Mesenteric fat pad (tissue), 1 donor: ENCODE measurements at regions not wholly inside any gene's neighbourhood (a gene's known extent, or its start where the extent isn't known, plus 50 kb on each side); places are given as distances from the start of the nearest gene placed in this dataset.
"Not testable (repeated sequence)": the region's sequence is repeated elsewhere in the genome, so short reads cannot be mapped to it uniquely, and the experiment has no call there.

Experiments
- DNase-seq: peaks from one replicate; pipeline ENCODE4 v3.0.0-alpha.2; 2020; ENCODE audit warnings: low spot score
- donor health status: DM: yes; HTN: yes; CAD: no.

DNA sequence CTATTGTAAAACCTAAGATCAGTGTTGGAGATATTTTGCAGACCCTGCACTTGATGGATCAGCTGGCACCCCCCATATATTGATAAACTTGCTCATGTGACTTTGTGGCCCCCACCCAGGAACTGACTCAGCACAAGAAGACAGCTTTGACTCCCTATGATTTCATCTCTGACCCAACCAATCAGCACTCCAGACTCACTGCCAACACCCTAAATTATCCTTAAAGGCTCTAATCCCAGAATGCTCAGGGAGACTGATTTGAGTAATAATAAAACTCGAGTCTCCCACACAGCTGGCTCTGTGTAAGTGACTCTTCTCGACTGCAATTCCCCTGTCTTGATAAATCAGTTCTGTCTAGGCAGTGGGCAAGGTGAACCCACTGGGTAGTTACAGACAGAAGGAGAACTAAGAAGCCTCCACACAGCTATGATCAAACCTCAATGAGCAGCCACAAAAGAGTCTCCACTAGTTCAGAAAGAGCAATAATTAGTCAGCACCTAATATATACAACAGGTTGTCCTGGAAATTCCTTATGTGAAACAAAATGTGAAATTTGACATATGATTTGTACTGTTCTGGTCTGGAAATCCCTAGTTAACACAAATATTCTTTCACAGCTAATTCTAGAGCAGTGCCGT is 52.2 kb downstream of the ACTL7B start:
- no peak for DNase-seq

DNA sequence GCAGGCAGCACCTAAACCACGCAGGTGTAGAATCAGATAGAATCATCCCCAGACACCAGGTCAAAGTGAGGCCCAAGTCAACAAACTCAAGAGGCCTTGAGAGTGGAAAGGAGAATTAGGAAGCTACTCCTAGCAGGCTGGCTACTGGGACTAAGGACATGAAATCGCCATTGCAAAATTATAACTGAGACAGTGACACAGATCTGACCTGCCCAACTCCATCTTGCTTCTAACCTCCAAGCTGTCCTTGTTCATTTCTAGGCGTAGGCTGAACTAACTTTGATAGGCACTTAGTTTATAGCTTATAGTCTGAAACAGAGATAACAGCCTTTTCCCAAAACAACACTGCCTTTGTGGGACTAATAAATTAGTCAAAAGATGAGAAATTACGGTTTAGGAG is 52.8 kb downstream of the ACTL7B start:
- no peak for DNase-seq

DNA sequence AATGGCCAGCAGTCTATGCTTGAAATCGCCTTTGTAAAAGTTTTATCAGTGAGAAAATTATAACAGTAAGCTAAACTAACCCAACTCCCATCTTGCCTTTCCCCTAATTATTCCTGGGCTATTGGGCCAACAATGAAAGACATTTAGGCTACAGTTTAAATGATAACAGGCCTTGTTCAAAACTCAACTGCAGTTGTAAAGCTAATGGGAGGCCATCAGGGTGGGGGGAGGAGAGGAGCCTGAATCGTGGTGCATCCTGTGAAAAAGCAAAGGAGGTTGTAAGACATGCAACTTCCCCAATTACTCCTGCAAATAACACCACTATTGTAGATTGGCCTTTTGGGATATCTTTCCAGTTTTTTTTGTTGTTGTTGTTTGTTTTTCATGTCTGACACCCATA is 53.8 kb downstream of the ACTL7B start:
- DNase-seq, result no peak

DNA sequence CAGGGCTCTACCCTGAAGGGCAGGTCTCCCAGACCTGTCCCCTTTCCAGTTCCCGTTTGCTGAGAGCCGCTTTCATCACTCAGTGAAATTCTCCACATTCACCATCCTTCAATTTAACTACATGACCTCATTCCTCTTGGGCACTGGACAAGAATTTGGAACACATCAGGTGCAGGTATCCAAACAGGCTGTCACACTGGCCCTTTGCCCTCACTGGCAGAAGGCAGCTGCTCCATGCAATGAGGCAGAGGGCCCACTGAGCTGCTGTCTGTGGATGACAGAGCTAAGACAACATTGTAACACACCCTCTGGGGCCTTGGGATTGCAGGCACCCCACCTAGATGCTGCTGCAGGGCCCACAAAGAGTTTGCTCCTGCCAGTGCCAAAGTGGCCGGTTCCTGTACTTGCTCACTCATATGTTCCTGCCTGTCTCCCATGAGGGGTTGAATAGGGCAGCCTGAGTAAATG is 55.1 kb downstream of the ACTL7B start:
- no peak for DNase-seq

DNA sequence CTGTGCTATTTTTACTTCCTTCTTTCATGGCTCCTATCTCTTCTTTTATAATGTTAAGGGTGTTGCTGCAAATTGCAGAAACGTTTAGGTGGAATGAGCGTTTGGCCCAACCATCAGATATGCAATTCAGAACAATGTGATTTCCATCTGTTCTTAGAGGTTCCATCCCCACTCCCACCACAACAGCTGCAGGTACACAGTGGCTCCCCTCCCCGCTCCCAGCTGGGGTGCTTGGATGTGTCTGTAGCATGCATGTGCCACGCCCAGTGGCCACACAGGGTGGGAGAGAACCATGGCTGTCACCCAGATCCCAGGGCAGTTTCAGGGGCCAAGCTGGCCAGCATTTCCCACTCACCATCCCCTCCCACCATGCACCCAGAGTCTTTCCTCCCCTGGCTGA is 62.2 kb downstream of the ACTL7B start:
- DNase-seq, result no peak

DNA sequence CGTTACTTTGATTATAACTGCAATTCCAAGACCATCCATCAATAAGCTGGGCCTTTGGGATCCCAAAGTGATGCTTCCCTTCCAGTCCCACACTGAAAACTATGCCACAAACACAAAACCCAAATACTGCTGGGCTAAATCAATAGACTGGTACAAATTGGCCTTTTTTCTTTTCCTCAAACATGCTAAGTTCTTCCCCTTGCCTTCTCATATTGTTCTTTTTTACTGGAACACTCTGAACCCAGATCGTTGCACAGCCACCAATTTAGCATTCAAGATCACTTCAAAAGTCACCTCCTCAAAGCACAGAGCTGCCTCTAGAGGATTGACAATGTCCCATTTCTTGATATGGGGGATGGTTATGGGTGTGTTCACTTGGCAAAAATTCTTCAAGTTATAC is 66.0 kb downstream of the ACTL7B start:
- no peak for DNase-seq

DNA sequence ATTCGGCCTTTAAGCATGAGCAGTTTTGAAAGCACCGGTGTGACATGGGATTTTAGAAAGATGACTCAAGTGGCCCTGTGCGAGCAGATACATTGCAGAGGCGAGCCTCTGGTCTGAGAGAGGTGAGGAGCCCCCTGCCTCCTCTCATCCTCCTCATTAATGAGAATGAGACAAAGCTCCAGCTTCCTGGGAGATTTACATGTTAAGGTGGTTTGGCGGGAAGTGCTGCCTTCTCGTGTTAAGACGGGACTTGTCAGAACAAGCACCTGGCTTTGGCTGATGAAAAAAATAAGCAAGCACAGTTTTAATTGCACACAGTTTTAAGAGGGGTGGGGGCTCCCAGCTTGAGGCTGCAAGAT is 68.1 kb downstream of the ACTL7B start:
- no peak for DNase-seq

DNA sequence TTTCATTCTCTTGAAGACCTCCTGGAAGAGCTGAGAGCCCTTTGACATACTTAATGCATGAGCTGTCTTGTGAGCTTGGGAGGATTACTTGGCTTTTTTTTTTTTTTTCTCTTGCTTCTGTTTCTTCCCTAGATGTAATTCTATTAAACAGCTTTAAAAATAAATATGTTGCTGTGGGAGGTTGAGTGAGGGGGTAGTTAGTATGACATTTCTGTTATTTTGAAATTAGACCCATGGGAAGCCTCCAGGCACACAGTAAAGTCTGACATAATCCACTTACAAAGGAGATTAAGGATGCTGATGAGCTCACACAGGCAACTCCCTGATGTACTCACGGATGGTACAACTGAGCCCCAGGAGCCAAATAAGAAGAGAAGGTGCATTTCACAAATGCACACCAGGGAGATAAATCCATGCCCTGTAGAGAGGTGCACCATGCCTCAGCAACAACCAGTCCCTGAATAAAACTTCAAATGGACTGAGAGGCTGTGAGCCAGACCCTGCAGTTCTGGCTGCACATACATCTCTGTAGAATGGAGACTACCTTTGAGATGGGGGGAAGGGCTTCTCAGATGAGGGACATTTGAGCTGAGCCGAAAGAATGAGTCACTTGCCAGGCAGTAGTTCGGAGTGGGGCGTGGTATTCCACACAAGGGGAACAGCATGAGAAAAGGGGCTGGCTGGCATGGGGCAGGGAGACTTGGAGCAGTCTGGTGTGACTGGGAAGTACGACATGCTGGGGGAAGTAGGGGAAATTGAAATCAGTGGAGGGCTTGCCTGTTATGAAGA is 68.7 kb downstream of the ACTL7B start:
- no peak for DNase-seq

DNA sequence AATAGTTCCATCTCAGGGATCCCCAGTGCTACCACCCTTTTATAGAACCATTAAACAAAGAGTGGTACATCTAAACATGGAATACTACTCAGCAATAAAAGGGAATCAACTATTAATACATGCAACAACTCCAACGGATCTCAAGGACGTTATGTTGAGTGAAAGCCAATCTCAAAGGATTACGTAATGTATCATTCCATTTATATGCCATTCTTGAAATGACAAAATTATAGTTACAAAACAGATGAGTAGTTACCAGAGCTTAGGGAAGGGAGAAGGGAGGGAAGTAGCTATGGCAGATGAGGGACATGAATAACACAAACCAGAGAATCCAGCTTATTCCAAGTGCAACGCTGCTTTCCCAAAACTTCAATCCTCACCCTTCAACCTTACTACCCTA is 69.5 kb downstream of the ACTL7B start:
- no peak for DNase-seq

DNA sequence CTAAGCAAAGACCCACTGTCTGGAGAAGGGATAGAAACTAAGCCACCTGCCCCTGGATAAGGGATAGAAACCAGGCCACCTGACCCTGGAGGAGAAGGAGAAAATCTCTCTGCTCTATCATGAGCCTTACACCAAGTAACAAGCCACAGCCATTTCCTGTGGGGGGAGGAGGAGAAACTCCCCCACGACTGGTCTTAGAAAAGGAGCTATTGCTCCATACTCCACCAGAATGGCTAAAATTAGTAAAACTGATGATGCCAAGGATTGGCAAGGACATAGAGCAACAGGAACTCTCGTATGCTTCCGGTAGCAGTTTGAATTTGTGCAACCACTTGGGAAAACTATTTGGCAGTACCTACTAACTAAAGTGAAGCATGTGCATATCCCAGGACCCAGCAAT is 70.8 kb downstream of the ACTL7B start:
- no peak for DNase-seq

DNA sequence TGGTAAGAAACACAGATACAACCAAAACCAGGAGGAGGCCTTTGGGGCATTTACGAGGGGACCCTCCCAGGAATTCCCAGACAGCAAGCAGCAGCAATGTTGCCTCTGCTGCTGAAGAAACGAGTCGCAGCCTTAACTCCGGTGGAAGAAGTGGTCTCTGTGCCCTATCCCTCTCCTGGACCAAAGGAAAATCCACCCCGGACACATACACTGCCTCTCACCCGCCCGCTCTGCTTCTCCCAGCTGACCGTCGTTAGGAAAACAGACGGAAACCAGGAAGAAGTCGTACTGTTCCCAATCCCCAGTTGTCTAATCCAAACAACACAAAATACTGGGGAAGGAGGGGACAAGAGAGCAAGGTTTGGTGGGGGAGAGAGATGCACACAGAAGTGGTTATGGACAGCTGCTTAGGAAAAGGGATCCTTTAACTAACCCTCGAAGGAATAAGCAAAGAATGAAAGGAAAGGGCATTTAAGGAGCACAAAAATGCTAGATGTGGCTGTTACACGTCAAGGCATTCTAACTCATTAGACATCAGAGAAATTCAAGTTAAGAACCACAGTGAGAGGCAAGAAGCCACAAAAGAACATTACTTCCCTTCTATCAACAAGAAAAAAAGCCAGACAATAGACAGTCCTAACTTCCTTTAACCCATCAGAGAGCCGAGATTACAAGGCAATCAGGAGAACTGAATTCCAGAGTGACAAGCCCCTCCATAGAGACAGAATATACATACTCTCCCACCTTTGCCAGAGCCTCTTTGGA is 71.9 kb downstream of the ACTL7B start:
- no peak for DNase-seq

DNA sequence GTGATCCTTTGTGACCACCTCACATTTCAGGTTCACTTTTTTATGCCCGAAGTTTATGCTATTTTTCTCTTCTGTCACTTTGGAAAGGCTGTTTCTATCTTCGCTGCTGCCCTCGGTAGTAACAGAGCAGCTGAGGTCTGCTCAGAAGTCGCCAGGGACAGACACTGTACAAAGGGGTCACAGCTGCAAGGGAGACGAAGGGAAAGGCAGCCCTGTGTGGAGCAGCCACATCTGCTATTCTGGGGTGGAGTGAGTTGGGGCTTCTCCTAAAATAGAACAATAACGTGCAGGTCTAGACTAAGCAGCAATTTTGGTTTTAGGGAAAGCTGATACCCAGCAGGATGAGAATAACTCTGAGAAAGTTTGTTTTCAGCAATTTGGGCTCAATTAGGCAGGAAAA is 72.5 kb downstream of the ACTL7B start:
- DNase-seq, result no peak

DNA sequence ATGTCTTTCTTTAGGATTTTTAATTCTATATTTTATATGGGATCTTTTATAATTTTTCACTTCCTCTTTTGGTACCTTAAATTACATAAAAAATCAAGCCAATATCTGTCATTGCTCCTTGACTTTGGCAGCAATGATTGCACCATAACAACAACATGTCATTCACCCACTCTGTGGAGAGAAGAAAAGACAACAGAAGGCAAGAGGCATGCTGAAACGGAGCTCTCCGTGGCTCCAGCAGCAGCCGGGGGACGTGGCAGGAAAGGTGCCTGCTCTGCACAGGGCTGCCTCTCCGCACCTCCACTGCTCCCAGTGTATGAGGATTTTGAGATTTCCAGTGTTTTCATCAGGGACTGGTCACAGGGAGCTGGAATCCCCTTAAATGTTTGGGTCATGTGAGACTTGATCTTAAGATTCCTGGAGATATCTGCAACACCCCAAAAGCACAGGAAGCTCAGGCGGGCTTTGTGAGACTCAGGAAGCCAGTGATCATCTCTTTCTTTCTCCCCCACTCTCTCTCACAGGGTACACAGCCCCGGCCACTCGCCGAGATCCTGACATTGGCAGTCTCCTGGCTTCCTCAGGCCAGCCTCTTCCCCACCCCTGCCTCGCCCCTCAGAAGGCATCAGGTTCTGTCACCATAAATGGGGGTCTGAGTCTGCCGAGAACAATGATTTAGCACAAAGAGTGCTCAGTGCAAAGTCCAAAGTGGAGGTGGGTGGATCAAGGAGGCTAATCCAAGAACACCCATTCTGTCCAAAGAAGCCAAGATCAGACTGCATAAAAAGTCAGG is 74.6 kb downstream of the ACTL7B start:
- DNase-seq, result no peak

DNA sequence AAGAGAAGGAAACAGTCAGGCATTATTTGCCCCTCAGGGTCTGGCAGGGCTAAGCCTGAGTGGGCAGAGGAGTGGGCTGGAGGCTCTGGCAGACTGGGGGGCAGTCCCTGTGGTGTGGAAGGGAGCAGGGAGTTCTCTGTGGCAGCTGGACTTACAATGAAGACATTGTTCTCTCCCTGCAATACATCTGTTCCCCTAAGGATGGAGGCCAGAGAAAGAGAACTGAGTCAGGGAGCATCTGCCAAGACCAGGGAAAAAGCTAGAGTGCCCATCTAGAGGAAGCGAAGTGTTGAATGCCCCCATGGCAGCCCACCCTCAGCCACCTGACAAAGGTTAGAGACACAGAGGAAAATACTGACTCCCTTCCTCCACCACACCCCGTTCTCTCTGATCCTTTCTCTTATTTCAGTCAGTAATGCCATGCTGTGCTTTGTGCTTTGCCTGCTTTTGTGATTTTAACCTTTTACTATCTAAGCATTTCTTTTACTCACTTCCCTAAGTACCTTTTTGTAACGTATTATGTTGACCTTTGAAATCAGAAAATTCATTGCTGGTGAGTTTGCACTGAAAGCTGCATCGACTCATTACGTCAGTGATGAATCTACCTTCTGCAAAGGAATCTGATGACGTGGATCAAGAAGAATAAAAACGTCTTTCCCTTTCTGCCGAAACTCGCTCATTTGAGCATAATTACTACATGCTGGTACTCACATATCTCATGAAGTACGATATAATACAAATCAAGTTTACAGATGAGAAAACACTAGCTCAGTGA is 76.0 kb downstream of the ACTL7B start:
- DNase-seq, result no peak

DNA sequence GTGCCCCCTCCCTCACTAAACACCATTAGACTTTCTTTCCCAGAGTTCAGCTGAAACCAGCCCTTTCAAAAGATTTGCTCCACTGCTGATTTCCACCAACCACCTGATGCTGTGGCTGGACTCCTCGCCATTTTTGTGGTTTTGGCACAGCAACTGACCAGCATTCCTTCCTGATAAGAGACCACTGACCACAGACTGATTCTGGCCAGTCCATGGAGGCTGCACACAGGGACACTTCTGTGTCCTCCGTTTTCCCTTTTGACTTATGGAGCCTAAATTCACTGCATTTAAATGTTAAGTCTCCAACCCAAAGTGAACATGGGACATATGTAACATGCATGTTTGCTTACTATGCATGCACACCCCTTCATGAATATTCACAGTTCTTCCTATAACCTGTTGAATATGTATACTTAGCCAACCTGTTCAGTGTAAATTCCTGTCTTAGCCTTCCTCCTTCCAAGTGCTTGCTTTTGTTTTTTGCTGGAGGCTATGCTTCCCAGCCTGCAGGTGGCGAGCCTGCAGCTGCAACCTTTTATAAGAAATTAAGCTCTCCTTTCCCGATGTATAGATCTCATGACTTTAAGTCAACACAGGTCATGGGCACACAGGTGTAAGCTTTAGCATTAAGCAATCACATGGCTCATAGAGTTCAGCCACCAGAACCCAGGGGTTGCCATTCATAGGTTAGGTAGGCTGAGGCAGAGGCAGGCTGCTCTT is 78.7 kb downstream of the ACTL7B start:
- DNase-seq, result no peak

DNA sequence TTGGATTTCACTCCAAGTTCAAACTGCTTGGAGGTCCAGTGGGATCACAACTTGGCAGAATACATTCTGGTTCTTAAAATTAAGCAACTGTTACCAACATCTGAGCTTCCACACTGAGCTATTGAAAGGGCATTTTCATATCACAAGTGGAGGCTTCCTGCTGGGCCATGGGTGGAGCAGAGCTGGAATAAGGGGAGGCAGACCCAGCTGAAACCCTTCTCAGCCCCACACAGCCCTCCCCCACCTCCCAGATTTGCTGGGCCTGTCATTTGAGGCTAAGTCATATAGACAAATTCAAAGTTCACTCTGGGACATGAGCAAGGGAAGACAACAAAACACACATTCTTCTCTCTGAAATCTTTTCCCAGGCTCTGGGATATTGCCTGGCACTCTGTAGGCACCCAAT is 79.9 kb downstream of the ACTL7B start:
- DNase-seq, result no peak

DNA sequence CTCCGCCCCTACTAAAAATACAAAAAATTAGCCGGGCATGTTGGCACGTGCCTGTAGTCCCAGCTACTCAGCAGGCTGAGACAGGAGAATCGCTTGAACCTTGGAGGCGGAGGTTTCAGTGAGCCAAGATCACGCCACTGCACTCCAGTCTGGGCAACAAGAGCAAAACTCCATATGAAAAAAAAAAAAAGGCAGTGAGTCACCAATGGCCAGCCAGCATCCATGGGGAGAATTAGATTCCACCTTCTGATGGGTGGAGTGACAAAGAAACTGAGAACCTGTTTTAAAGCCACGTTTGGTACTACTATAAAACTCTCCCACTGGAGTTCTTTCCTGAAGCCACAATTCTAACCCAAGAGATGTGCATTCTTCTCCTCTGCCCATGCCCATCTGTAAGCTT is 81.7 kb downstream of the ACTL7B start:
- not testable (repeated sequence) for DNase-seq

DNA sequence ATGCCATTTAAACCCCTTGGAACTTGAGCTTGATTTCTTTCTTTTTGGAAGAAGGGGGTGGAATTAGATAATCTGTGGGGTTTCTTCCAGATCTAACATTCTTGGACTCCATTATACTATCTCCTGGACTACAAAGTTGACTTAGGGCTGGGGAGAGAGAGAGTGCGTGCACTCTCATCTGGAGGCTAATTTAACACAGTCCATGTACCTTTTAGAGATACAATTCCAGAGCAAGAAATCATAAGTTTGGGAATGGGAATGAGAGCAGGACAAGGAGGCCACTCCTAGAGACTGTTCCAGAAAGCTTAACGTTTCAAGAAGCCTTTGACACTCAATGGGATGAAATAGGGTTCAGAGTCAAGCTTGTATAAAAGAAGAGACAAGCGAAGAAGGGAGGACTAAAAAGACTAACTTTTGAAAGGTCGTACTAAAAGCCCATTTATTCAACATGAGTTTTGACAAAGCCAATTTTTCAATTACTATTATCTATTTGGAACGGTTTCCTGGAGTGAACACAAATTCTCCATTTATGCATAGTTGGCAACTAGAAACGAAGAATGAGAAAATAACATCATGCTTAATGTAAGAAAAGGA is 83.4 kb downstream of the ACTL7B start:
- DNase-seq, result no peak

DNA sequence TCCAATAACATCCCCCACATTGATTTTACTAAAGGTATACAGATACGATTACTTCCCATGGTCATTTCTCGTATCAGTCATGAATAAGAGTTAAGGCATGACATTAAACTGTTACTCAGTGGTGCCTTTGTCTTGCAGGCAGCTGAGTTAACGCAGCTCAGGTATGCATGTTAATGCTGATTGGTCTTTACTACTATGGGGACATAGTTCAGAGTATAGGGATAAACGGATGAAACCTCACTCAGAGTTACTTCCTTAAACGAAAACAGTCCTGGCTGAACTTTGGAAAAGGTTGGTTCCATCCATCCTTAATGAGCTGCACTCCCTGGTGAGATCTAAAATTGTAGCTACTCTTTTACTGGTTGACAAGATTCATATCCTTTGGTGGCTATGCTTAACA is 87.0 kb downstream of the ACTL7B start:
- no peak for DNase-seq
